Astrocyte (in vitro differentiated cells and primary cell): ENCODE measurements at regions not wholly inside any gene's neighbourhood (a gene's known extent, or its start where the extent isn't known, plus 50 kb on each side); places are given as distances from the start of the nearest gene placed in this dataset.

Source experiments
- CTCF ChIP-seq: IDR thresholded peaks from 2 replicates; pipeline ENCODE4 v1.5.1; 2011; ENCODE audit warnings: low read depth, mild to moderate bottlenecking, inconsistent platforms, low read length, moderate library complexity; ENCODE audit not compliant: insufficient read depth
- EZH2 ChIP-seq: IDR thresholded peaks from 2 replicates; pipeline ENCODE4 v1.6.1; 2012; ENCODE audit warnings: mild to moderate bottlenecking, low read length, inconsistent platforms; ENCODE audit not compliant: insufficient read depth

DNA sequence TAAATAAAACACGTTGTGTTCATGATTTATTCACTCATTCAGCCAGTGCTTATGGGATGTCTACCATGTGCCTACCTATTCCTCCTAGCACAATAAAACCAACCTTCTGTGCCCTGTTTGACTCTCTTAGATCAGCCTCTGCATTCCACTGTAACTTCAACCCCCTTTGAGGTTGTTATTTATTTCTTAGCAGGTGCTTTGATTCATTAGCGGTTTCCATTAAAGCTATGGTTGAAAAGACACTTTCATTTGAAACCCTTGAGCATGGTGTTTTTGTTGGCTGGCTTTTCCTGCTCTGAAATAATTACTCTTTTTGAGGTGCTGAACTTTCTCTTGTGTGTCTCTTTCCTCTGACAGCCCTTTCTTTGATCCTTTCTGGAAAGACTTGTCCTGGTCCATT, 570.6 kb upstream of the LARGE1 start:
- TF ChIP-seq CTCF (no peak), EZH2 (no peak)
